HG03520 (cell line): ENCODE measurements at regions not wholly inside any gene's neighbourhood (a gene's known extent, or its start where the extent isn't known, plus 50 kb on each side); places are given as distances from the start of the nearest gene placed in this dataset.
"Not testable (repeated sequence)": the region's sequence is repeated elsewhere in the genome, so short reads cannot be mapped to it uniquely, and the experiment has no call there.

Experiments used
- ATAC-seq: cut with Tn5 transposase; IDR thresholded peaks from one replicate; pipeline ENCODE4 v1.9.1; 2021; ENCODE audit warnings: mild to moderate bottlenecking, moderate library complexity; ENCODE audit not compliant: unreplicated experiment

- ATAC-seq = no peak
Measured at GRCh38 chr7:34569975-34570699, 87.9 kb upstream of the NPSR1 start.

GRCh38 chr7:34575006-34575405 lies 83.0 kb upstream of the NPSR1 start:
- ATAC-seq = no peak

- not testable (repeated sequence) for ATAC-seq
Measured at GRCh38 chr7:34577934-34578333, 80.1 kb upstream of the NPSR1 start.

- ATAC-seq = not testable (repeated sequence)
Measured at GRCh38 chr7:34581698-34582097, 76.3 kb upstream of the NPSR1 start.

GRCh38 chr7:34584526-34584925 lies 73.5 kb upstream of the NPSR1 start:
- no peak for ATAC-seq

DNA sequence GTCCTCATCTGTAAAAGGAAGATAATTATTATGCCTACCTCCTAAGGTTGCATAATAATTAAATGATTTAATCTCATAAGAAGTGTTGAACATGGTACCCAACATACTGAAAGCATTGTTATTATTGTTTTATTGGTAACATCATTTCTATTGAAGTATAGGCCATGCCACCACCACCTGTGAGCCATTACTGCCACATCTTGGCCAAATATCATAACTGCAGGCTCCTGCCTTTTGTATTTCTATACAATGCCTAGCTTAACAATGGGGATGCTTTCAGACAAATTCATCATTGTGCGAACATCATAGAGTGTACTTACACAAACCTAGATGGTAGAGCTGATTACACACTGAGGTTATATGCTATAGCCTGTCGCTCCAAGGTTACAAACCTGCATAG lies 61.1 kb upstream of the NPSR1 start:
- no peak for ATAC-seq

- no peak for ATAC-seq
Measured at GRCh38 chr7:34603711-34604444, 54.1 kb upstream of the NPSR1 start.
